Endothelial cell of umbilical vein (primary cell): ENCODE measurements at regions not wholly inside any gene's neighbourhood (a gene's known extent, or its start where the extent isn't known, plus 50 kb on each side); places are given as distances from the start of the nearest gene placed in this dataset.

Experiments
- EZH2 ChIP-seq: IDR thresholded peaks from 2 replicates; pipeline ENCODE4 v1.6.1; 2012; ENCODE audit warnings: borderline replicate concordance, low read depth, mild to moderate bottlenecking, moderate library complexity, low read length, inconsistent platforms; ENCODE audit not compliant: severe bottlenecking
- FOS ChIP-seq: IDR thresholded peaks from 2 replicates; pipeline ENCODE4 v1.6.1; 2011; ENCODE audit warnings: mild to moderate bottlenecking, low read length, moderate library complexity, borderline replicate concordance; ENCODE audit not compliant: insufficient read depth
- POLR2A ChIP-seq: IDR thresholded peaks from 2 replicates; pipeline ENCODE4 v1.6.1; 2012; ENCODE audit warnings: low read depth, mild to moderate bottlenecking, control low read depth, low read length
- POLR2AphosphoS5 ChIP-seq: IDR thresholded peaks from 2 replicates; pipeline ENCODE4 v1.6.1; 2012; ENCODE audit warnings: low read depth, mild to moderate bottlenecking, control low read depth, low read length, moderate library complexity; ENCODE audit not compliant: insufficient read depth
- TF ChIP-seq, protein P1 (sequence below): IDR thresholded peaks from 2 replicates; pipeline ENCODE4 v1.6.1; 2011; ENCODE audit not compliant: insufficient read depth, insufficient read length
- TF ChIP-seq, protein P2 (sequence below), 2 donors: IDR thresholded peaks; 1 replicate in 1 of 2; 2 replicates in 1 of 2; pipeline ENCODE4 v1.5.1; 2011; ENCODE audit warnings: low read length in 2 of 2, mild to moderate bottlenecking in 2 of 2, moderate library complexity in 2 of 2, control low read depth in 1 of 2, inconsistent platforms in 1 of 2, low read depth in 1 of 2; ENCODE audit not compliant: insufficient read depth in 1 of 2; ENCODE audit errors: extremely low read depth in 1 of 2

DNA sequence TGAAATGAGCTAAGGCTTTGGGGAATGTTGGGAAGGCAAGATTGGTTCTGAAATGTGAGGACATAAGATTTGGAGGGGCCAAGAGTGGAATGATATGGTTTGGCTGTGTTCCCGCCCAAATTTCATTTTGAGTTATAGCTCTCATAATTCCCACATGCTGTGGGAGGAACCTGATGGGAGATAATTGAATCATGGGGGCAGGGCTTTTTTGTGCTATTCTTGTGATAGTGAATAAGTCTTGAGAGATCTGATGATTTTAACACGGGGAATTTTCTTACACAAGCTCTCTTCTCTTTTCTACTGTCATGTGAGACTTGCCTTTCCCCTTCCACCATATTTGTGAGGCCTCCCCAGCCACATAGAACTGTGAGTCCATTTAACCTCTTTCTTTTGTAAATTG lies 157.6 kb upstream of the C1QTNF7 start:
- no peak for TF ChIP-seq EZH2
- TF ChIP-seq, protein P1, sequence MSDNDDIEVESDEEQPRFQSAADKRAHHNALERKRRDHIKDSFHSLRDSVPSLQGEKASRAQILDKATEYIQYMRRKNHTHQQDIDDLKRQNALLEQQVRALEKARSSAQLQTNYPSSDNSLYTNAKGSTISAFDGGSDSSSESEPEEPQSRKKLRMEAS, result no peak
- no peak for TF ChIP-seq POLR2A
- TF ChIP-seq, protein P2, sequence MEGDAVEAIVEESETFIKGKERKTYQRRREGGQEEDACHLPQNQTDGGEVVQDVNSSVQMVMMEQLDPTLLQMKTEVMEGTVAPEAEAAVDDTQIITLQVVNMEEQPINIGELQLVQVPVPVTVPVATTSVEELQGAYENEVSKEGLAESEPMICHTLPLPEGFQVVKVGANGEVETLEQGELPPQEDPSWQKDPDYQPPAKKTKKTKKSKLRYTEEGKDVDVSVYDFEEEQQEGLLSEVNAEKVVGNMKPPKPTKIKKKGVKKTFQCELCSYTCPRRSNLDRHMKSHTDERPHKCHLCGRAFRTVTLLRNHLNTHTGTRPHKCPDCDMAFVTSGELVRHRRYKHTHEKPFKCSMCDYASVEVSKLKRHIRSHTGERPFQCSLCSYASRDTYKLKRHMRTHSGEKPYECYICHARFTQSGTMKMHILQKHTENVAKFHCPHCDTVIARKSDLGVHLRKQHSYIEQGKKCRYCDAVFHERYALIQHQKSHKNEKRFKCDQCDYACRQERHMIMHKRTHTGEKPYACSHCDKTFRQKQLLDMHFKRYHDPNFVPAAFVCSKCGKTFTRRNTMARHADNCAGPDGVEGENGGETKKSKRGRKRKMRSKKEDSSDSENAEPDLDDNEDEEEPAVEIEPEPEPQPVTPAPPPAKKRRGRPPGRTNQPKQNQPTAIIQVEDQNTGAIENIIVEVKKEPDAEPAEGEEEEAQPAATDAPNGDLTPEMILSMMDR (IDR thresholded peaks at IDR 0.05; ENCODE audit: extremely low read depth in 1 of 2, insufficient read depth in 1 of 2, low read depth in 1 of 2, low read length in 2 of 2), result no peak
- TF ChIP-seq POLR2AphosphoS5, result no peak
- no peak for TF ChIP-seq FOS
